Left lung (tissue), 4 donors: ENCODE measurements at regions not wholly inside any gene's neighbourhood (a gene's known extent, or its start where the extent isn't known, plus 50 kb on each side); places are given as distances from the start of the nearest gene placed in this dataset.

Source experiments
- ATAC-seq: fragments of 200-7000 bp; cut with Tn5 transposase; one replicate; pipeline ENCODE4 v1.9.1; 2020; ENCODE audit warnings: moderate library complexity
- DNase-seq, 4 donors: peaks; one replicate each; pipeline ENCODE4 v3.0.0-alpha.2; 2013 to 2020
- H3K27ac ChIP-seq, 2 donors: fragments of 200-600 bp; sonication (generic) in 1 of 2; one replicate each; pipeline versions ENCODE4 v1.5.0 to v1.8.0; 2020 to 2021
- H3K27me3 ChIP-seq, 2 donors: fragments of 200-600 bp; sonication (generic) in 1 of 2; one replicate each; pipeline versions ENCODE4 v1.5.0 to v1.8.0; 2020 to 2021
- H3K36me3 ChIP-seq, 2 donors: fragments of 200-600 bp; sonication (generic) in 1 of 2; one replicate each; pipeline versions ENCODE4 v1.5.0 to v1.8.0; 2020 to 2021
- H3K4me1 ChIP-seq, 2 donors: fragments of 200-600 bp; one replicate each; pipeline ENCODE4 v1.8.0; 2021
- H3K4me3 ChIP-seq, 2 donors: fragments of 200-600 bp; sonication (generic) in 1 of 2; one replicate each; pipeline versions ENCODE4 v1.5.0 to v1.8.0; 2020 to 2021; ENCODE audit warnings: mild to moderate bottlenecking in 1 of 2
- H3K9me3 ChIP-seq, 2 donors: fragments of 200-600 bp; sonication (generic) in 1 of 2; one replicate each; pipeline versions ENCODE4 v1.5.0 to v1.8.0; 2020 to 2021
- intact Hi-C, 2 donors: fragments of 100-400 bp; cut with DNase I; formaldehyde crosslinking; loops; one replicate each; pipeline versions ENCODE4 v1.11.2 to v1.14.2; 2022
- TF ChIP-seq, protein P1 (sequence below), 2 donors: fragments of 200-600 bp; sonication (generic) in 1 of 2; IDR thresholded peaks; one replicate each; pipeline versions ENCODE4 v1.5.0 to v1.8.0; 2021; ENCODE audit warnings: antibody characterized with exemption in 2 of 2
- donor health status: DM: no; HTN: yes; CAD: no.
- donor health status: DM: no; HTN: no; CAD: no.

DNA sequence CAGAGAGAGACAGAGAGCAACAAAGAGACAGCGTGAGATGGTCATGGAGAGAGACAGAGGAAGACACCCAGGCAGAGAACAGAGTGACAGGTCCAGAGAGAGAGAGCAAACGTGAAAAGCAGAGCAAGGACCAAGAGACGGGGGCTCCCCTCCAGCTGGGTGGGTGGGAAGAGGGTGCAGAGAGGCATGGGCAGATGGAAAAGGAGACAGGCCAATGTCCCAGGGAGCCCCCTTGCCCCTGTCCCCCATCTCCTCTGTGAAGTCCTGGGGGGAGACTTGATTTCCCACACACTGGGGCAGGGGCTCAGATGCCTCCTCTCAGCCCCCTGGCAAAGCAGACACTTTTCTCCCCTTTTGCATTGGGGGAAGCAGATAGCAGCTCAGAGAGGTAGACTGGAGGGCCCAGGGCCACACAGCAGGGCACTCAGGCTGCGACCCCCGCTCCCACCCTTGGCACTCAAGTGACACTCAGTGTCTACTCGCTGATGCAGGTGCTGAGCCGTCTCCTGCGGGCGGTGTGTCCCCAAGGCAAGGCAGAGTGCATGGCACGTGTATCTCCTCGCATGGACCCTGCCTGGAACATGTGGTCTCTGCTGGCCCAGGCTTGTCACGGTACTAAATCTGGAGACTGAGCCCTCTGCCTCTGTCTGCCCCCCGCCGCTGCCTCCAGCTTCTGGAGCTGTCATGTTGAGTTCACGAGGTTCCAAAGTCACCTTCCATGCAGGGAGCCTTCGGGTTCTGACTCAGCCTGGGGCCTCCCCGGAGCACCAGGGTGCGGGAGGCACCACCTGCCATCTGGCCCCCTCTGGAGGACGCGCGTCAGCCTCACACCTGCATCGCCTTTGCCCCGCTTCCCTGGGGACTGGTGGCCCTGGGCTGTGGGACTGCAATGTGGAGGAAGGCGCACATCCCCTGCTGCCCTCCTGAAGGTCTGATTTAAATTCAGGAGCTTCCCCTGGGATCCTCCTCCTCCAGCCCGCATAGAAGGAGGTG, 215.9 kb upstream of the GSE1 start:
- TF ChIP-seq, protein P1, sequence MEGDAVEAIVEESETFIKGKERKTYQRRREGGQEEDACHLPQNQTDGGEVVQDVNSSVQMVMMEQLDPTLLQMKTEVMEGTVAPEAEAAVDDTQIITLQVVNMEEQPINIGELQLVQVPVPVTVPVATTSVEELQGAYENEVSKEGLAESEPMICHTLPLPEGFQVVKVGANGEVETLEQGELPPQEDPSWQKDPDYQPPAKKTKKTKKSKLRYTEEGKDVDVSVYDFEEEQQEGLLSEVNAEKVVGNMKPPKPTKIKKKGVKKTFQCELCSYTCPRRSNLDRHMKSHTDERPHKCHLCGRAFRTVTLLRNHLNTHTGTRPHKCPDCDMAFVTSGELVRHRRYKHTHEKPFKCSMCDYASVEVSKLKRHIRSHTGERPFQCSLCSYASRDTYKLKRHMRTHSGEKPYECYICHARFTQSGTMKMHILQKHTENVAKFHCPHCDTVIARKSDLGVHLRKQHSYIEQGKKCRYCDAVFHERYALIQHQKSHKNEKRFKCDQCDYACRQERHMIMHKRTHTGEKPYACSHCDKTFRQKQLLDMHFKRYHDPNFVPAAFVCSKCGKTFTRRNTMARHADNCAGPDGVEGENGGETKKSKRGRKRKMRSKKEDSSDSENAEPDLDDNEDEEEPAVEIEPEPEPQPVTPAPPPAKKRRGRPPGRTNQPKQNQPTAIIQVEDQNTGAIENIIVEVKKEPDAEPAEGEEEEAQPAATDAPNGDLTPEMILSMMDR (IDR thresholded peaks at IDR 0.05): no peak

DNA sequence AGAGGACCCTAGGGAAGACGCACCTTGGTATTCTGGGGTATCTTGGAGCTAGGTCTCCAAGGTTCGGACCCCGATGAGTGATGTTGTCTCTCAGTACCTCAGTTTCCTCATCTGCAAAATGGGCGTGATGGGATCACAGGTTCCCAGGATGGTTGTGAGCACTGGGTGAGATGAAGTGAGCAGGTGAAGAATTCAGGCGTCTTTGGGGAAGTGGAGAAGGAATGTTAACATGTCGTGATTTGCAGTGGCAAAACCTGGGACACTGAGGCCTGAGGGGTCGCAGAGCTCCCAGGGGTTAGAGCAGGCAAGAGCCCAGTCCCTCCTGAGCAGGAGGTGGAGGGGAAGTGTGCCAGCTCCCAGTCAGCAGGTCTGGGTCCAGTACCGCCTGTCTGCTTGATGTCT, 215.1 kb upstream of the GSE1 start:
- no peak for ATAC-seq
- Histone ChIP-seq H3K4me3 (no peak overlapping the region), H3K9me3 (no peaks in the 10 kb centered on the region), H3K4me1 (peaks cover 13 to 33% of the 10 kb centered on the region in 2 donors), H3K36me3 (no peaks in the 10 kb centered on the region), H3K27ac (no peak overlapping the region), H3K27me3 (peaks cover 0 to 8% of the 10 kb centered on the region in 2 donors)
- intact Hi-C loops: no loop called here
- TF ChIP-seq, protein P1 (IDR thresholded peaks at IDR 0.05): no peak
- peak in 2 of 4 donors; percentile 16 to 34 for DNase-seq

More for the DNA sequence above, 215.9 kb upstream of the GSE1 start:
- intact Hi-C loops: no loop called here
- no peak overlapping the region for H3K4me3 ChIP-seq
- peaks cover 13 to 33% of the 10 kb centered on the region in 2 donors for H3K4me1 ChIP-seq
- ATAC-seq: no peak
- no peaks in the 10 kb centered on the region for H3K36me3 ChIP-seq
- peak in 2 of 4 donors; percentile 28 to 70 for DNase-seq
- no peak overlapping the region for H3K27ac ChIP-seq
- H3K9me3 ChIP-seq: no peaks in the 10 kb centered on the region
- peaks cover 0 to 8% of the 10 kb centered on the region in 2 donors for H3K27me3 ChIP-seq

DNA sequence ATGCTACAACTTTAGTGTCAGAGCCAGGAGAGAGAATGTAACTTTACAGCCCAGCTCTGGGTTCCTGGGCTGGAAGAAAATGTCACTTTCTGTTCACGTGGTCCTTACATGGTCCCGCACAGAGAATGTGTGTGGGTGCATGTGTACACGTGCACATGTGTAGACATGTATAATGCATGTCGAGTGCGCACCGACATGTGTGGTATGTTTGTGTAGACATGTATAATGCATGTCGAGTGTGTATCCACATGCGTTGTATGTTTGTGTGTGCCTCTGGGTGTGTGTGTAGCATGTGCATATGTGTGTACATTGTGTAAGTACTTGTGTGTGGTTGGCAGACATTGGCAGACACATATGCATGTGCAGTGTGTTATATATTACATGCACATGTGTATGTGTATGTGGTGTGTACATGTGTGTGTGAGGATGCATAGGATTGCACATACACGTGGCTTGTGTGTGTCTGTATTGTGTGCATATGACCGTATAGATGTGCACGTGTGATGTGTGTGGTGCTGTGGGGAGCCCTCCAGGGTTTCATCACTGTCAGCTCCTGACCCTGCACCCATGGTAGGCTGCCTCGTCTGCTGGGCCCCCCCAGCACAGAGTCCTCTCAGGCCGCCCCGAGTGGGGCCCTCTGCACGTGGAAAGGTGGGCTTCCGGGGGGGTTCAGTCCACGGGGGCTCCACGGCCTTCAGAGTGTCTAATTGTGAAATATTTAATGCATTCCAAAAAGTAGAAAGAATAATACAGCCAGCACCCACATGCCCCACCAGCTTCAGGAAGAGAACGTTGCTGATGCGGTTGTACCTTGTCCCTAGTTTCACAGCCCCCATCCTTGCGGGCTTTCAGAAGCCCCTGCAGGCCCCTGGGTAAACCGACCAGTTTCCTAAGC, 214.2 kb upstream of the GSE1 start:
- DNase-seq: peak in 2 of 4 donors; percentile 14 to 53
- intact Hi-C loops: no loop called here
- H3K9me3 ChIP-seq: no peaks in the 10 kb centered on the region

DNA sequence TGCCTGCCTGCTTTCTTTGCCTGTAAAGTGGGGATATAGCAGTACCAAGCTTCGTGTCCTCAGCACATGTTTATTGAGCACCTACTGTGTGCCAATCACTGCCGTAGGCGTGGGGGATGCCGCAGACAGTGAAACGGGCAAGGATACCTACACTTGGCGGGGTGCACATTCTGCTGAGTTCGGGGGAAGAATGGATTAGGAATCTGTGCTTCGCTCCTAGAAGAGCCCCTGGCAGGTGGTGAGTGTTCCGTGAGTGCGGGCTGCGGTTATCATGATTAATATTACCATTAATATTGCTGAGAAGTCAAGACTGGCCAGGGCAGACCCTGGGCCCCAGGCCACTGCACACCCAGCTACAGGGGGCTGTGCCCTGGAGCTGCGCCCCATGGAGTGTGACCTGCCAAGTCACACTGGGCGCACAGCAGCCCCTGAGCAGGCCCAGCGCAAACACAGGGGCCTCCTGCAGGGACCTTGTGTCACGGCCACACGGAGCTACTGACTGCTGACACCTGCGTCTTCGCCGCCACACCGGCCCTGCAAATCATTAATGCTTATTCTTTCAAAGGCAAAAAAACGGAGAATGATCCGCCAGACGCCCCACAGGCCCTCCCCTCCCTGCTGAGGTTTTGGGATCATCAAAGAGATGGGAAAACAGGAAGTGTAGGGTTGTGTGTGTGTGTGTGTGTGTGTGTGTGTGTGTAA, 213.4 kb upstream of the GSE1 start:
- intact Hi-C loops: no loop called here
- no peak overlapping the region for H3K4me3 ChIP-seq

More for the DNA sequence above, 214.2 kb upstream of the GSE1 start:
- H3K27me3 ChIP-seq: peaks cover 0 to 8% of the 10 kb centered on the region in 2 donors
- no peak overlapping the region for H3K27ac ChIP-seq
- no peak for ATAC-seq
- H3K4me3 ChIP-seq: no peak overlapping the region
- TF ChIP-seq, protein P1 (IDR thresholded peaks at IDR 0.05): no peak
- H3K36me3 ChIP-seq: no peaks in the 10 kb centered on the region
- peaks cover 11 to 27% of the 10 kb centered on the region in 2 donors for H3K4me1 ChIP-seq

More for the DNA sequence above, 213.4 kb upstream of the GSE1 start:
- H3K9me3 ChIP-seq: no peaks in the 10 kb centered on the region
- TF ChIP-seq, protein P1 (IDR thresholded peaks at IDR 0.05): no peak
- peaks cover 9 to 20% of the 10 kb centered on the region in 2 donors for H3K4me1 ChIP-seq
- no peak overlapping the region for H3K27ac ChIP-seq
- DNase-seq (peak in 2 of 4 donors; percentile 16 to 69), ATAC-seq (no peak)
- H3K27me3 ChIP-seq: peaks cover 0 to 8% of the 10 kb centered on the region in 2 donors
- H3K36me3 ChIP-seq: no peaks in the 10 kb centered on the region
